ENCODE measurements at regions not wholly inside any gene's neighbourhood (a gene's known extent, or its start where the extent isn't known, plus 50 kb on each side); places are given as distances from the start of the nearest gene placed in this dataset.

- DNase-seq, result no peak
- ATAC-seq, result no peak
- intact Hi-C loops (cut with DNase I), result no loop called here
Measured at GRCh38 chr10:9003122-9003521, 948.6 kb downstream of the GATA3 start.

GRCh38 chr10:9004736-9005135 is 950.2 kb downstream of the GATA3 start:
- ATAC-seq (no peak), DNase-seq (no peak)
- intact Hi-C loops (cut with DNase I), result no loop called here

- DNase-seq (no peak), ATAC-seq (no peak)
- intact Hi-C loops (cut with DNase I), result no loop called here
Measured at GRCh38 chr10:9009505-9009904, 955.0 kb downstream of the GATA3 start.

- no peak for ATAC-seq
- intact Hi-C loops (cut with DNase I), result no loop called here
- no peak for DNase-seq
Measured at GRCh38 chr10:9010093-9010492, 955.6 kb downstream of the GATA3 start.

- intact Hi-C loops (cut with DNase I), result no loop called here
- ATAC-seq (no peak), DNase-seq (no peak)
Measured at GRCh38 chr10:9010931-9011670, 956.6 kb downstream of the GATA3 start.

- DNase-seq (no peak), ATAC-seq (peak in 1 of 2 donors; percentile 74)
- intact Hi-C loops (cut with DNase I), result no loop called here
Measured at GRCh38 chr10:9012312-9012711, 957.8 kb downstream of the GATA3 start.

- ATAC-seq, result no peak
- intact Hi-C loops (cut with DNase I), result no loop called here
- DNase-seq, result no peak
Measured at GRCh38 chr10:9015005-9015404, 960.5 kb downstream of the GATA3 start.

- DNase-seq, result no peak
- ATAC-seq, result no peak
- intact Hi-C loops (cut with DNase I), result no loop called here
Measured at GRCh38 chr10:9015447-9015846, 961.0 kb downstream of the GATA3 start.

GRCh38 chr10:9016930-9017329 is 962.4 kb downstream of the GATA3 start:
- intact Hi-C loops (cut with DNase I), result no loop called here
- DNase-seq (no peak), ATAC-seq (no peak)

- no peak for DNase-seq
- intact Hi-C loops (cut with DNase I), result no loop called here
Measured at GRCh38 chr10:9018195-9019173, 964.0 kb downstream of the GATA3 start.

GRCh38 chr10:9023206-9023605 is 968.7 kb downstream of the GATA3 start:
- intact Hi-C loops (cut with DNase I), result no loop called here
- ATAC-seq (no peak), DNase-seq (no peak)

More at GRCh38 chr10:9018195-9019173, 964.0 kb downstream of the GATA3 start:
- no peak for ATAC-seq

- intact Hi-C loops (cut with DNase I), result no loop called here
- ATAC-seq (no peak), DNase-seq (no peak)
Measured at GRCh38 chr10:9024210-9024609, 969.7 kb downstream of the GATA3 start.

- DNase-seq, result no peak
- no peak for ATAC-seq
- intact Hi-C loops (cut with DNase I), result no loop called here
Measured at GRCh38 chr10:9028231-9028630, 973.7 kb downstream of the GATA3 start.

- intact Hi-C loops (cut with DNase I), result no loop called here
- no peak for ATAC-seq
- no peak for DNase-seq
Measured at GRCh38 chr10:9035355-9035754, 980.9 kb downstream of the GATA3 start.

- ATAC-seq (no peak), DNase-seq (no peak)
- intact Hi-C loops (cut with DNase I), result no loop called here
Measured at GRCh38 chr10:9036711-9037204, 982.3 kb downstream of the GATA3 start.

GRCh38 chr10:9038146-9038714 is 983.7 kb downstream of the GATA3 start:
- DNase-seq (peak; percentile 22), ATAC-seq (peak; percentile 34 to 78)
- intact Hi-C loops (cut with DNase I), result no loop called here

- no peak for DNase-seq
- ATAC-seq, result no peak
Measured at GRCh38 chr10:9043466-9043865, 989.0 kb downstream of the GATA3 start.

GRCh38 chr10:9045311-9045710 is 990.8 kb downstream of the GATA3 start:
- no peak for DNase-seq
- intact Hi-C loops (cut with DNase I), result no loop called here
- ATAC-seq, result no peak

More at GRCh38 chr10:9043466-9043865, 989.0 kb downstream of the GATA3 start:
- intact Hi-C loops (cut with DNase I), result no loop called here

- intact Hi-C loops (cut with DNase I), result no loop called here
Measured at GRCh38 chr10:9051328-9051974, 997.0 kb downstream of the GATA3 start.

More at GRCh38 chr10:9051328-9051974, 997.0 kb downstream of the GATA3 start:
- DNase-seq, result no peak
- no peak for ATAC-seq
